H9 (cell line): ENCODE measurements at regions not wholly inside any gene's neighbourhood (a gene's known extent, or its start where the extent isn't known, plus 50 kb on each side); places are given as distances from the start of the nearest gene placed in this dataset.

Experiments used
- DNase-seq: peaks from one replicate; pipeline ENCODE4 v3.0.0-alpha.2; 2017
- H2AFZ ChIP-seq: one replicate; pipeline ENCODE4 v1.6.1; 2013; ENCODE audit warnings: mild to moderate bottlenecking, low read length, control low read depth, moderate library complexity
- H2AK5ac ChIP-seq: 2 replicates; pipeline ENCODE4 v1.6.1; 2013; ENCODE audit warnings: low read length, control low read depth, mixed read lengths; ENCODE audit not compliant: insufficient read length
- H2BK120ac ChIP-seq: one replicate; pipeline ENCODE4 v1.6.1; 2013; ENCODE audit warnings: low read depth, mild to moderate bottlenecking, low read length, control low read depth, inconsistent platforms; ENCODE audit not compliant: poor library complexity, severe bottlenecking
- H2BK12ac ChIP-seq: 2 replicates; pipeline ENCODE4 v1.6.1; 2013; ENCODE audit warnings: low read length, control low read depth, mixed read lengths, low read depth; ENCODE audit not compliant: insufficient read length
- H2BK15ac ChIP-seq: 2 replicates; pipeline ENCODE4 v1.6.1; 2013; ENCODE audit warnings: low read depth, low read length, control low read depth
- H2BK20ac ChIP-seq: one replicate; pipeline ENCODE4 v1.6.1; 2013; ENCODE audit warnings: low read depth, mild to moderate bottlenecking, low read length, control low read depth, inconsistent platforms; ENCODE audit not compliant: poor library complexity, severe bottlenecking
- H2BK5ac ChIP-seq: 2 replicates; pipeline ENCODE4 v1.6.1; 2013; ENCODE audit warnings: low read length, control low read depth, mixed read lengths; ENCODE audit not compliant: insufficient read length
- H3K14ac ChIP-seq: 2 replicates; pipeline ENCODE4 v1.6.1; 2013; ENCODE audit warnings: low read length, control low read depth; ENCODE audit not compliant: insufficient read depth
- H3K18ac ChIP-seq: 2 replicates; pipeline ENCODE4 v1.6.1; 2013; ENCODE audit warnings: low read depth, mild to moderate bottlenecking, mixed read lengths, low read length, control low read depth; ENCODE audit not compliant: insufficient read length
- H3K23ac ChIP-seq: 2 replicates; pipeline ENCODE4 v1.6.1; 2013; ENCODE audit warnings: low read length, control low read depth, mixed read lengths, low read depth; ENCODE audit not compliant: insufficient read length
- H3K23me2 ChIP-seq: 2 replicates; pipeline ENCODE4 v1.6.1; 2013; ENCODE audit warnings: low read depth, mild to moderate bottlenecking, mixed read lengths, low read length, control low read depth; ENCODE audit not compliant: insufficient read length, poor library complexity, severe bottlenecking
- H3K27ac ChIP-seq: 2 replicates; pipeline ENCODE4 v1.5.1; 2013; ENCODE audit warnings: low read length, control low read depth, mixed read lengths, low read depth; ENCODE audit not compliant: insufficient read length
- H3K27me3 ChIP-seq: 2 replicates; pipeline ENCODE4 v1.6.1; 2013; ENCODE audit warnings: low read length, control low read depth, inconsistent platforms; ENCODE audit not compliant: insufficient read depth
- H3K4ac ChIP-seq: 2 replicates; pipeline ENCODE4 v1.6.1; 2013; ENCODE audit warnings: low read depth, mild to moderate bottlenecking, control low read depth, inconsistent platforms, low read length, moderate library complexity
- H3K4me1 ChIP-seq: 2 replicates; pipeline ENCODE4 v1.6.1; 2013; ENCODE audit warnings: low read length, control low read depth, inconsistent platforms; ENCODE audit not compliant: insufficient read depth
- H3K4me2 ChIP-seq: 2 replicates; pipeline ENCODE4 v1.6.1; 2013; ENCODE audit warnings: low read length, control low read depth, mixed read lengths; ENCODE audit not compliant: insufficient read length, insufficient read depth
- H3K56ac ChIP-seq: 2 replicates; pipeline ENCODE4 v1.6.1; 2013; ENCODE audit warnings: low read depth, mild to moderate bottlenecking, mixed read lengths, low read length, control low read depth; ENCODE audit not compliant: insufficient read length
- H3K79me1 ChIP-seq: 2 replicates; pipeline ENCODE4 v1.6.1; 2013; ENCODE audit warnings: low read depth, mild to moderate bottlenecking, moderate library complexity, low read length, control low read depth, inconsistent platforms; ENCODE audit not compliant: insufficient read depth, poor library complexity, severe bottlenecking
- H3K79me2 ChIP-seq: 2 replicates; pipeline ENCODE4 v1.6.1; 2013; ENCODE audit warnings: low read length, control low read depth, inconsistent platforms; ENCODE audit not compliant: insufficient read depth
- H3K9ac ChIP-seq: 2 replicates; pipeline ENCODE4 v1.6.1; 2013; ENCODE audit warnings: low read length, control low read depth, mixed read lengths; ENCODE audit not compliant: insufficient read length; ENCODE audit errors: extremely low read depth
- H3K9me3 ChIP-seq: one replicate; pipeline ENCODE4 v1.6.1; 2013; ENCODE audit warnings: low read depth, low read length, inconsistent platforms; ENCODE audit not compliant: control insufficient read depth
- H3T11ph ChIP-seq: one replicate; pipeline ENCODE4 v1.6.1; 2013; ENCODE audit warnings: mild to moderate bottlenecking, low read length, control low read depth, inconsistent platforms
- H4K20me1 ChIP-seq: one replicate; pipeline ENCODE4 v1.6.1; 2013; ENCODE audit not compliant: control insufficient read depth, insufficient read length, insufficient read depth
- H4K5ac ChIP-seq: 2 replicates; pipeline ENCODE4 v1.6.1; 2013; ENCODE audit warnings: low read depth, mild to moderate bottlenecking, mixed read lengths, low read length, control low read depth; ENCODE audit not compliant: insufficient read length
- H4K8ac ChIP-seq: replicated peaks from 2 replicates; pipeline ENCODE4 v1.6.1; 2013; ENCODE audit warnings: low read length, control low read depth, mixed read lengths, low read depth; ENCODE audit not compliant: insufficient read length
- H4K91ac ChIP-seq: 2 replicates; pipeline ENCODE4 v1.6.1; 2013; ENCODE audit warnings: low read depth, mild to moderate bottlenecking, moderate library complexity, mixed read lengths, low read length, control low read depth; ENCODE audit not compliant: insufficient read length
- H3K27ac Mint-ChIP-seq, 3 experiments: 2 replicates in 2 of 3; 3 replicates in 1 of 3; pipeline ENCODE4 v1.8.0; 2020 to 2021; ENCODE audit warnings: mixed read lengths in 3 of 3, mild to moderate bottlenecking in 1 of 3, moderate library complexity in 1 of 3
- H3K27me3 Mint-ChIP-seq: 2 replicates; pipeline ENCODE4 v1.8.0; 2021; ENCODE audit warnings: low read depth, mild to moderate bottlenecking, moderate library complexity, mixed read lengths
- H3K36me3 Mint-ChIP-seq, 3 experiments: 2 replicates in 2 of 3; 3 replicates in 1 of 3; pipeline ENCODE4 v1.8.0; 2020 to 2021; ENCODE audit warnings: low read depth in 3 of 3, mixed read lengths in 3 of 3; ENCODE audit not compliant: insufficient read depth in 1 of 3
- H3K4me1 Mint-ChIP-seq, 2 experiments: 2 replicates each; pipeline ENCODE4 v1.8.0; 2020; ENCODE audit warnings: mixed read lengths in 2 of 2
- H3K4me3 Mint-ChIP-seq, 2 experiments: 2 replicates in 1 of 2; 3 replicates in 1 of 2; pipeline ENCODE4 v1.8.0; 2020 to 2021; ENCODE audit warnings: mild to moderate bottlenecking in 2 of 2, mixed read lengths in 2 of 2, moderate library complexity in 1 of 2
- H3K9me3 Mint-ChIP-seq, 2 experiments: 2 replicates in 1 of 2; 3 replicates in 1 of 2; pipeline ENCODE4 v1.8.0; 2020; ENCODE audit warnings: mild to moderate bottlenecking in 2 of 2, mixed read lengths in 2 of 2, moderate library complexity in 1 of 2
- CTCF ChIP-seq: fragments of 200-600 bp; sonication (generic); conservative IDR thresholded peaks from 3 replicates; pipeline ENCODE4 v1.8.0; 2021; ENCODE audit warnings: antibody characterized with exemption, mild to moderate bottlenecking
- WGBS: extraction: QIAGEN DNeasy Blood & Tissue Kit; methylation state at CpG from one replicate; pipeline ENCODE4 v1.1.7; 2013; ENCODE audit warnings: missing lambda C conversion rate, low lambda C conversion rate, mixed read lengths; ENCODE audit not compliant: insufficient read length; ENCODE audit errors: extremely low coverage; 5-methylcytosine and 5-hydroxymethylcytosine counted together

- no peaks in the 10 kb centered on the region for H3K9me3 Mint-ChIP-seq
- Histone ChIP-seq H4K8ac (no peak overlapping the region), H3K4ac (no peak overlapping the region), H2BK20ac (no peak overlapping the region), H2BK5ac (no peak overlapping the region), H2AK5ac (no peak overlapping the region), H2AFZ (no peak overlapping the region), H3K14ac (no peak overlapping the region), H3K27me3 (no peaks in the 10 kb centered on the region), H3K27ac (no peak overlapping the region), H3K4me1 (no peaks in the 10 kb centered on the region), H3K79me2 (no peaks in the 10 kb centered on the region), H2BK120ac (no peak overlapping the region), H4K5ac (no peak overlapping the region), H3K9me3 (no peaks in the 10 kb centered on the region), H3K4me2 (no peak overlapping the region), H4K20me1 (no peaks in the 10 kb centered on the region), H3K23ac (no peak overlapping the region), H3K23me2 (no peaks in the 10 kb centered on the region), H3K9ac (no peak overlapping the region), H3K18ac (no peak overlapping the region), H2BK12ac (no peak overlapping the region), H2BK15ac (no peak overlapping the region), H3T11ph (no peak overlapping the region), H3K56ac (no peak overlapping the region), H4K91ac (no peak overlapping the region), H3K79me1 (no peaks in the 10 kb centered on the region)
- H3K36me3 Mint-ChIP-seq: no peaks in the 10 kb centered on the region
- no peak overlapping the region for H3K4me3 Mint-ChIP-seq
- H3K27ac Mint-ChIP-seq: 0 out of 7 replicates have a peak overlapping the region, but pooled peaks of 1 of the 3 experiments have one; percentile 44
- DNase-seq: no peak
- H3K27me3 Mint-ChIP-seq: peaks cover 8% of the 10 kb centered on the region
- no CpG with 5 or more reads among the region's 3 CpGs for whole genome bisulfite sequencing
- H3K4me1 Mint-ChIP-seq: peaks cover 24 to 38% of the 10 kb centered on the region in 2 experiments
- TF ChIP-seq CTCF: no peak
Observed at GRCh38 chr1:22241250-22241649, 98.4 kb upstream of the WNT4 start.
